Loucy (cell line): ENCODE measurements at regions not wholly inside any gene's neighbourhood (a gene's known extent, or its start where the extent isn't known, plus 50 kb on each side); places are given as distances from the start of the nearest gene placed in this dataset.

Source experiments
- H2AFZ ChIP-seq: fragments of 200-600 bp; sonication (generic); 2 replicates; pipeline ENCODE4 v1.6.0; 2016; ENCODE audit warnings: antibody characterized with exemption, mild to moderate bottlenecking, low read length, moderate library complexity
- H3F3A ChIP-seq: fragments of 200-600 bp; 2 replicates; pipeline ENCODE4 v1.6.0; 2016; ENCODE audit warnings: antibody characterized with exemption, low read depth, mild to moderate bottlenecking
- H3K27me3 ChIP-seq: fragments of 200-600 bp; sonication (generic); 2 replicates; pipeline ENCODE4 v1.6.1; 2014; ENCODE audit warnings: low read length, mild to moderate bottlenecking; ENCODE audit not compliant: insufficient read depth, poor library complexity, severe bottlenecking
- H3K36me3 ChIP-seq: fragments of 200-600 bp; sonication (generic); 2 replicates; pipeline ENCODE4 v1.6.1; 2016; ENCODE audit warnings: low read length; ENCODE audit not compliant: insufficient read depth
- H3K4me1 ChIP-seq: fragments of 200-600 bp; sonication (generic); 2 replicates; pipeline ENCODE4 v1.5.1; 2014; ENCODE audit warnings: low read length, mild to moderate bottlenecking; ENCODE audit not compliant: insufficient read depth, poor library complexity, severe bottlenecking
- H3K4me2 ChIP-seq: fragments of 200-600 bp; sonication (generic); 2 replicates; pipeline ENCODE4 v1.6.0; 2014; ENCODE audit warnings: antibody characterized with exemption, low read length, low read depth, mild to moderate bottlenecking; ENCODE audit not compliant: poor library complexity, severe bottlenecking
- H3K4me3 ChIP-seq: fragments of 200-600 bp; sonication (generic); 2 replicates; pipeline ENCODE4 v1.5.1; 2014; ENCODE audit warnings: low read length, mild to moderate bottlenecking, mixed read lengths; ENCODE audit not compliant: poor library complexity, severe bottlenecking
- H3K79me2 ChIP-seq: fragments of 200-600 bp; sonication (generic); 2 replicates; pipeline ENCODE4 v1.6.1; 2014; ENCODE audit warnings: low read length; ENCODE audit not compliant: insufficient read depth
- H3K9ac ChIP-seq: fragments of 200-600 bp; sonication (generic); 2 replicates; pipeline ENCODE4 v1.6.0; 2014; ENCODE audit warnings: mild to moderate bottlenecking, low read depth, low read length, moderate library complexity; ENCODE audit not compliant: poor library complexity, severe bottlenecking
- H3K9me2 ChIP-seq: fragments of 200-600 bp; sonication (generic); replicated peaks from 2 replicates; pipeline ENCODE4 v1.6.1; 2016; ENCODE audit warnings: low read depth, low read length, mixed read lengths
- H3K9me3 ChIP-seq: fragments of 200-600 bp; sonication (generic); 2 replicates; pipeline ENCODE4 v1.6.1; 2014; ENCODE audit warnings: mild to moderate bottlenecking, antibody characterized with exemption, low read length, low read depth; ENCODE audit not compliant: insufficient read depth
- H4K20me1 ChIP-seq: fragments of 200-600 bp; sonication (generic); 2 replicates; pipeline ENCODE4 v1.6.0; 2014; ENCODE audit warnings: antibody characterized with exemption, low read length, mild to moderate bottlenecking; ENCODE audit not compliant: insufficient read depth, poor library complexity, severe bottlenecking
- CTCF ChIP-seq: fragments of 200-600 bp; sonication (generic); conservative IDR thresholded peaks from 2 replicates; pipeline ENCODE4 v1.5.1; 2014; ENCODE audit warnings: mild to moderate bottlenecking, antibody characterized with exemption, low read length
- EZH2phosphoT487 ChIP-seq: fragments of 200-600 bp; IDR thresholded peaks from 2 replicates; pipeline ENCODE4 v1.6.1; 2018; ENCODE audit warnings: antibody characterized with exemption, mild to moderate bottlenecking, moderate library complexity, borderline replicate concordance

GRCh38 chr1:58190267-58190988 is 356.1 kb downstream of the OMA1 start:
- no peak overlapping the region for H3K9ac ChIP-seq
- no peaks in the 10 kb centered on the region for H3K27me3 ChIP-seq
- H3K4me1 ChIP-seq = no peaks in the 10 kb centered on the region
- H3K4me3 ChIP-seq = no peak overlapping the region
- H3K36me3 ChIP-seq = no peaks in the 10 kb centered on the region
- no peaks in the 10 kb centered on the region for H3K9me2 ChIP-seq
- no peaks in the 10 kb centered on the region for H3K9me3 ChIP-seq
- no peak overlapping the region for H2AFZ ChIP-seq
- no peaks in the 10 kb centered on the region for H3K79me2 ChIP-seq
- no peak overlapping the region for H3K4me2 ChIP-seq
- H4K20me1 ChIP-seq = no peaks in the 10 kb centered on the region
- no peak for TF ChIP-seq EZH2phosphoT487
- TF ChIP-seq CTCF = no peak
- H3F3A ChIP-seq = no peaks in the 10 kb centered on the region

- TF ChIP-seq EZH2phosphoT487 (no peak), CTCF (no peak)
- Histone ChIP-seq H3F3A (no peaks in the 10 kb centered on the region), H3K4me2 (no peak overlapping the region), H3K9me3 (no peaks in the 10 kb centered on the region), H3K79me2 (no peaks in the 10 kb centered on the region), H3K27me3 (no peaks in the 10 kb centered on the region), H4K20me1 (no peaks in the 10 kb centered on the region), H3K36me3 (no peaks in the 10 kb centered on the region), H3K4me3 (no peak overlapping the region), H3K4me1 (no peaks in the 10 kb centered on the region), H3K9ac (no peak overlapping the region), H2AFZ (no peak overlapping the region), H3K9me2 (no peaks in the 10 kb centered on the region)
Measured at GRCh38 chr1:58189453-58189852, 357.1 kb downstream of the OMA1 start.

GRCh38 chr1:58183286-58183685 is 363.2 kb downstream of the OMA1 start:
- Histone ChIP-seq H3K9me2 (no peaks in the 10 kb centered on the region), H3K4me1 (no peaks in the 10 kb centered on the region), H3K4me3 (no peak overlapping the region), H3K9ac (no peak overlapping the region), H3K27me3 (no peaks in the 10 kb centered on the region), H3K9me3 (0 out of 2 replicates have a peak, but pooled peaks cover 3% of the 10 kb centered on the region), H3K4me2 (no peak overlapping the region), H3K79me2 (no peaks in the 10 kb centered on the region), H3K36me3 (no peaks in the 10 kb centered on the region), H2AFZ (no peak overlapping the region), H4K20me1 (no peaks in the 10 kb centered on the region), H3F3A (no peaks in the 10 kb centered on the region)
- TF ChIP-seq CTCF (no peak), EZH2phosphoT487 (no peak)
